Gastroesophageal sphincter (tissue), 4 donors: ENCODE measurements at regions not wholly inside any gene's neighbourhood (a gene's known extent, or its start where the extent isn't known, plus 50 kb on each side); places are given as distances from the start of the nearest gene placed in this dataset.

Experiments used
- ATAC-seq: fragments of 150-250 bp; one replicate; pipeline ENCODE4 v1.9.1; 2016; ENCODE audit warnings: mild to moderate bottlenecking, moderate library complexity
- H3K27ac ChIP-seq, 4 donors: fragments of 200-600 bp; sonication (generic) in 3 of 4; 1 replicate in 3 of 4; 2 replicates in 1 of 4; pipeline ENCODE4 v1.5.1; 2016 to 2019
- H3K27me3 ChIP-seq: fragments of 200-600 bp; sonication (generic); one replicate; pipeline ENCODE4 v1.5.1; 2019
- H3K36me3 ChIP-seq, 2 donors: fragments of 200-600 bp; sonication (generic); one replicate each; pipeline ENCODE4 v1.5.1; 2019; ENCODE audit warnings: control low read depth in 1 of 2
- H3K4me1 ChIP-seq, 3 donors: fragments of 200-600 bp; sonication (generic); 1 replicate in 2 of 3; 2 replicates in 1 of 3; pipeline ENCODE4 v1.5.1; 2016 to 2019; ENCODE audit warnings: control low read depth in 2 of 3
- H3K4me3 ChIP-seq, 2 donors: fragments of 200-600 bp; sonication (generic); one replicate each; pipeline ENCODE4 v1.5.1; 2019; ENCODE audit warnings: mild to moderate bottlenecking in 1 of 2, moderate library complexity in 1 of 2
- H3K9me3 ChIP-seq, 3 donors: fragments of 200-600 bp; sonication (generic); one replicate each; pipeline ENCODE4 v1.5.1; 2017 to 2019; ENCODE audit warnings: control low read depth in 2 of 3
- CTCF ChIP-seq, 4 experiments: fragments of 200-600 bp in 2 of 4; fragments of 450-650 bp in 2 of 4; sonication (generic) in 1 of 4; IDR thresholded peaks; one replicate each; pipeline ENCODE4 v1.5.1; 2017 to 2019; ENCODE audit warnings: antibody characterized with exemption in 4 of 4, mild to moderate bottlenecking in 2 of 4, moderate library complexity in 2 of 4
- EP300 ChIP-seq: sonication (generic); formaldehyde crosslinking; IDR thresholded peaks from one replicate; pipeline ENCODE4 v1.6.1; 2017; ENCODE audit warnings: antibody characterized with exemption, mild to moderate bottlenecking
- POLR2A ChIP-seq, 2 donors: fragments of 450-650 bp; IDR thresholded peaks; one replicate each; pipeline ENCODE4 v1.6.1; 2017; ENCODE audit warnings: antibody characterized with exemption in 2 of 2, mild to moderate bottlenecking in 2 of 2, moderate library complexity in 1 of 2
- POLR2AphosphoS5 ChIP-seq: sonication (generic); formaldehyde crosslinking; IDR thresholded peaks from one replicate; pipeline ENCODE4 v1.6.1; 2017; ENCODE audit warnings: antibody characterized with exemption
- WGBS, 2 donors: methylation state at CpG; one replicate each; pipeline ENCODE4 v1.1.5; 2018; ENCODE audit warnings: low coverage in 1 of 2; 5-methylcytosine and 5-hydroxymethylcytosine counted together

- Histone ChIP-seq H3K27ac (no peak overlapping the region), H3K4me1 (no peaks in the 10 kb centered on the region), H3K9me3 (no peaks in the 10 kb centered on the region), H3K27me3 (no peaks in the 10 kb centered on the region), H3K4me3 (no peak overlapping the region), H3K36me3 (no peaks in the 10 kb centered on the region)
- no peak for ATAC-seq
- 49 to 66% methylated on average over 4 to 5 of the region's 5 CpGs for WGBS, 2 donors
- no peak for TF ChIP-seq POLR2AphosphoS5
- no peak for TF ChIP-seq POLR2A (IDR thresholded peaks at IDR 0.05)
- no peak for TF ChIP-seq CTCF (IDR thresholded peaks at IDR 0.05)
- TF ChIP-seq EP300: no peak
These were observed 467.6 kb downstream of the NYAP2 start for GRCh38 chr2:225867071-225867470.

- TF ChIP-seq POLR2AphosphoS5: no peak
- no peak for TF ChIP-seq EP300
- TF ChIP-seq POLR2A (IDR thresholded peaks at IDR 0.05): no peak
- TF ChIP-seq CTCF (IDR thresholded peaks at IDR 0.05): no peak
- H3K4me1 ChIP-seq: no peaks in the 10 kb centered on the region
- H3K9me3 ChIP-seq: no peaks in the 10 kb centered on the region
- H3K36me3 ChIP-seq: no peaks in the 10 kb centered on the region
- no peak overlapping the region for H3K27ac ChIP-seq
- no peak for ATAC-seq
- no peak overlapping the region for H3K4me3 ChIP-seq
- H3K27me3 ChIP-seq: no peaks in the 10 kb centered on the region
These were observed 466.0 kb downstream of the NYAP2 start for GRCh38 chr2:225865468-225865867.

GRCh38 chr2:225864394-225864793 is 464.9 kb downstream of the NYAP2 start:
- no peak overlapping the region for H3K4me3 ChIP-seq
- H3K9me3 ChIP-seq: no peaks in the 10 kb centered on the region
- WGBS, 2 donors: 85 to 100% methylated on average over 1 of the region's 1 CpG
- no peak for TF ChIP-seq EP300
- no peak for TF ChIP-seq POLR2AphosphoS5
- TF ChIP-seq POLR2A (IDR thresholded peaks at IDR 0.05): no peak
- no peak for TF ChIP-seq CTCF (IDR thresholded peaks at IDR 0.05)
- H3K27me3 ChIP-seq: no peaks in the 10 kb centered on the region
- no peak for ATAC-seq
- H3K36me3 ChIP-seq: no peaks in the 10 kb centered on the region
- H3K4me1 ChIP-seq: no peaks in the 10 kb centered on the region
- H3K27ac ChIP-seq: no peak overlapping the region

GRCh38 chr2:225842939-225843338 is 443.4 kb downstream of the NYAP2 start:
- no peaks in the 10 kb centered on the region for H3K36me3 ChIP-seq
- no peak for TF ChIP-seq EP300
- TF ChIP-seq POLR2AphosphoS5: peak; percentile 42
- peak overlapping the region in 1 of 4 donors; percentile 33 for H3K27ac ChIP-seq
- H3K4me1 ChIP-seq: peaks cover 0 to 9% (median 0%) of the 10 kb centered on the region in 3 donors
- 50 to 57% methylated on average over 1 of the region's 1 CpG for WGBS, 2 donors
- H3K27me3 ChIP-seq: no peaks in the 10 kb centered on the region
- ATAC-seq: peak; percentile 67
- H3K9me3 ChIP-seq: no peaks in the 10 kb centered on the region
- H3K4me3 ChIP-seq: no peak overlapping the region

GRCh38 chr2:225841314-225841713 is 441.8 kb downstream of the NYAP2 start:
- peak; percentile 80 for ATAC-seq
- Histone ChIP-seq H3K4me3 (no peak overlapping the region), H3K4me1 (peaks cover 0 to 9% (median 0%) of the 10 kb centered on the region in 3 donors), H3K36me3 (no peaks in the 10 kb centered on the region), H3K9me3 (no peaks in the 10 kb centered on the region), H3K27me3 (no peaks in the 10 kb centered on the region), H3K27ac (no peak overlapping the region)
- 55% methylated on average over 1 of the region's 1 CpG; no CpG with 5 or more reads in 1 of the 2 donors for WGBS, 2 donors
- TF ChIP-seq POLR2AphosphoS5 (peak; percentile 10), CTCF (IDR thresholded peaks at IDR 0.05) (no peak)
